ENCODE measurements at regions not wholly inside any gene's neighbourhood (a gene's known extent, or its start where the extent isn't known, plus 50 kb on each side); places are given as distances from the start of the nearest gene placed in this dataset.

- H3K36me3 ChIP-seq (ENCODE audit: control insufficient read depth in 3 of 3, insufficient read depth in 3 of 3, low read length in 3 of 3) = no peaks in the 10 kb centered on the region
- H3K27ac ChIP-seq (ENCODE audit: low read depth, low read length) = no peak overlapping the region
- H3K27me3 ChIP-seq (ENCODE audit: control insufficient read depth in 3 of 3, insufficient read depth in 3 of 3, low read length in 3 of 3) = no peaks in the 10 kb centered on the region
- H3K4me1 ChIP-seq (ENCODE audit: control insufficient read depth in 3 of 3, insufficient read depth in 3 of 3, low read length in 3 of 3) = peaks cover 14 to 33% (median 20%) of the 10 kb centered on the region in 3 donors
- peak overlapping the region in 1 of 3 donors; percentile 27 for H3K4me3 ChIP-seq (ENCODE audit: low read length in 3 of 3)
- H3K9me3 ChIP-seq (ENCODE audit: control insufficient read depth in 3 of 3, low read length in 3 of 3) = no peaks in the 10 kb centered on the region
- no peak overlapping the region for H3K9ac ChIP-seq (ENCODE audit: low read depth in 1 of 3, low read length in 3 of 3)
Observed at GRCh38 chr2:105450471-105450870, 51.6 kb upstream of the FHL2 start.

- no peaks in the 10 kb centered on the region for H3K36me3 ChIP-seq (ENCODE audit: control insufficient read depth in 3 of 3, insufficient read depth in 3 of 3, low read length in 3 of 3)
- no peak overlapping the region for H3K27ac ChIP-seq (ENCODE audit: low read depth, low read length)
- H3K9ac ChIP-seq (ENCODE audit: low read depth in 1 of 3, low read length in 3 of 3) = no peak overlapping the region
- no peaks in the 10 kb centered on the region for H3K27me3 ChIP-seq (ENCODE audit: control insufficient read depth in 3 of 3, insufficient read depth in 3 of 3, low read length in 3 of 3)
- no peaks in the 10 kb centered on the region for H3K9me3 ChIP-seq (ENCODE audit: control insufficient read depth in 3 of 3, low read length in 3 of 3)
- H3K4me1 ChIP-seq (ENCODE audit: control insufficient read depth in 3 of 3, insufficient read depth in 3 of 3, low read length in 3 of 3) = peaks cover 9 to 29% (median 13%) of the 10 kb centered on the region in 3 donors
- no peak overlapping the region for H3K4me3 ChIP-seq (ENCODE audit: low read length in 3 of 3)
Observed at GRCh38 chr2:105449076-105449475, 50.2 kb upstream of the FHL2 start.
